GM18870 (cell line): ENCODE measurements at regions not wholly inside any gene's neighbourhood (a gene's known extent, or its start where the extent isn't known, plus 50 kb on each side); places are given as distances from the start of the nearest gene placed in this dataset.
"Not testable (repeated sequence)": the region's sequence is repeated elsewhere in the genome, so short reads cannot be mapped to it uniquely, and the experiment has no call there.

ENCODE experiments used
- ATAC-seq: cut with Tn5 transposase; IDR thresholded peaks from one replicate; pipeline ENCODE4 v1.9.1; 2021; ENCODE audit warnings: moderate library complexity; ENCODE audit not compliant: unreplicated experiment

GRCh38 chr16:60818465-60818864 is 1217.8 kb downstream of the CDH8 start:
- no peak for ATAC-seq

- ATAC-seq, result no peak
Observed at GRCh38 chr16:60816461-60816860, 1219.8 kb downstream of the CDH8 start.

DNA sequence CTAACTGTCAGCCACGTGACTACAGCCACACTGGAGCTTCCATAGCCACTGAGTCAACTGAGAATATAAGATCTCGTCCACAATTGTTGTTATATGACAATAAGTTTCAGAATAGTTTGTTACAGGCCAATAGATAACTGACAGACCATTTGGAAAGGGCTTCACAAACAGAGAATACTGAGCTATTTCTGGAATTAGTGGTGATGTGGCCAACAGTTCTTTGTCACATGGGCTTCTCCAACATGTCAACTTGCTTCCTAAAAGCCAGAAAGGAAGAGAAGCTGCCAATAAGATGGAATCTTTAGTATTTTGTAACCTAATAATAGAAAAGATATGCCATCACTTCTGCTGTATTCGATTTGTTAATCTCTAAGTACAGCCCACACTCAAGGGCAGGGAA is 1220.4 kb downstream of the CDH8 start:
- no peak for ATAC-seq

- ATAC-seq, result no peak
Observed at GRCh38 chr16:60815033-60815432, 1221.2 kb downstream of the CDH8 start.

GRCh38 chr16:60811657-60812056 is 1224.6 kb downstream of the CDH8 start:
- no peak for ATAC-seq

DNA sequence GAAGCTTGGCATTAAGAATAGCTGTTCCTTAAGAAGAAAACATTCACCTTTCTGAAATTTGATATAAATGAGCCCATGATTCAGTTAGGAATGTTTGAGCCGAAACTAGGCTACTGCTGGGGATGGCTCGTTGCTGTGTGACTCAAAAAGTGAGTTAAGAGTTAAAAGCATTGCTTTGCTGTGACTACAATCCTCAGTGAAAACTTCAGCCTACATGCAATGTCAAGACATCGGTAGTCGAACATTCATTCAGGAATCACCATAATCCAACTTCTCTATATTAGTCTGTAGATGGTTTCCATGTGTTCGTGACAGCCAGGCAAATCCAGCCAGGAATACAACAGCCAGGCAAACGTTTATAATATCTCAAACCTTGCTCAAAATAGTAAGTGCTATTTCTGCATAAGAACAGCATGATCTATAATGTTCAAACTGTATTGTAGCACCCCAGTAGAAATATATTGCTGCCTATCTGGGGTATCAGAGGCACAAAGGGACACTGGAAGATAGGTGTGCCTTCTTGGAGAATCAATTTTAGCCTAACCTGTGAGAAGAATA is 1225.1 kb downstream of the CDH8 start:
- ATAC-seq, result no peak

DNA sequence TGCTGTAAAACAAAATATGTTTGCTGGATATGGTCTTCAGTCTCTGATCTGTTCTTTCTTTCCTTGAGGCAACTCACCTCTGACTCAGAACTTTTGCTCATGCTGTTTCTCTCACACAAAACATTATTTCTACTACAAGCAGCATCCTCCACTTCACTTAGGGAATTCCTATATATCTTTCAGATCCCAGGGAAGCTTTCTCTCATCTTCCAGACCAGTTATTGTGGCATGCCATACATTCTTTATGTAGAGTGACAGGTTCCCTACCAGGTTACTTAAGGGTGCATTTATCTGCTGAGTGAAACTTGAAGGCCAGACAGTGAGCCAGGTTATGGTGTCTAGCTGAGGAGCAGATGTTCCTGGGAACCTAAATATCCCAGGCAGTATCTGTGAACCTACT is 1226.0 kb downstream of the CDH8 start:
- ATAC-seq, result no peak

DNA sequence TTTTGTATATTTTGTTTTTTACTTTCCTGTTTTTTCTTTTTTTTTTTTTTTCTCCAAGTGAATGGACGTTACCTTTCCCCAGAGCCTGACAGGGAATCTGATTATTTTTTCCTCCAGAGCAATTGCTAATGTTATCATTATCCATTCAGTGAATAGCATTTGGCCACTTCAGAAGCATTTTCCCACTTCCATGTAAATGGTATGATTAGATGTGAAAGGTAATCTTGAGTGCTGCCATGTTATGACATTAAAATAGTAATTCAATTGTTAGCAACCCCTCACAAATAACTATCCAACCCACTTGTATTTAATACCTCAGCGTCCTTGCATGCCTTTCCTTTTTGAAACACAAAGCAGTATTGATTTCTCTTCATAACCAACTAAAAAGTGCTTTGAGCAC is 1243.8 kb downstream of the CDH8 start:
- no peak for ATAC-seq

DNA sequence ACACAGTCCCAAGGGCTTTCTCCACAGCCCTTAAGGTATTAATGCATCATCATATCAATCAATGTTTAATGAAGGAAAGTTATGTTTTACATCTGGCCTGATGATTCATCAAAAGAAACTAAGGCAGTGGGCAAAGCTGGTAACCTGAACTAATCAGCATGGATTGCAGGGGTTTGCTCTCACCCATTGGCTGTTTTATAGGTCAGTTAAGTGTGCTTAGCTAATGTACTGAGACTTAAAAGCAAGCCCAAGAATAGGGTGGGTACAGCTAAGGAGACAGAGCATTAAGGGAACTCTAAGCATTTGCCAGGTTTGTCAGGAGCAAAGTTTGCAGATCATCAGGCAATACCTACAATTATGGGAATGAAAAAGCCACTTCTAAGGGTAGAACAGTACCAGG is 1247.6 kb downstream of the CDH8 start:
- no peak for ATAC-seq

DNA sequence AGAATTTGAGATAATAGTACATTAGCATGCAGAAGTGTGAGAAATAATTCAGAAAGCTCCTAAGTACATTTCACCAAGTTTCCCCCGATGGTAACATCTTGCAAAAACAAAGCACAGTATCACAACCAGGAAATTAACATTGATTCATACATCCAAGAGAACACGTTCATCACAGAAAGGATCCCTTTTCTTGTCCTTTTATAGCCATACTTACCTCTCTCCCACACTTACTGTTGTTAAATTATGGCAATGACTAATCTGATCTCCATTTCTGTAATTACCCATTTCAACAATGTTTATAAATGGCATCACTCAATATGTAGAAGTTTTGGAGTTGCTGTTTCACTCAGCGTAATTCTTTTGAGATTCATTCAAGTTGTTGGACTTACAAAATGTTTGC is 1260.0 kb downstream of the CDH8 start:
- ATAC-seq, result no peak

- ATAC-seq, result no peak
Observed at GRCh38 chr16:60771138-60771537, 1265.1 kb downstream of the CDH8 start.

DNA sequence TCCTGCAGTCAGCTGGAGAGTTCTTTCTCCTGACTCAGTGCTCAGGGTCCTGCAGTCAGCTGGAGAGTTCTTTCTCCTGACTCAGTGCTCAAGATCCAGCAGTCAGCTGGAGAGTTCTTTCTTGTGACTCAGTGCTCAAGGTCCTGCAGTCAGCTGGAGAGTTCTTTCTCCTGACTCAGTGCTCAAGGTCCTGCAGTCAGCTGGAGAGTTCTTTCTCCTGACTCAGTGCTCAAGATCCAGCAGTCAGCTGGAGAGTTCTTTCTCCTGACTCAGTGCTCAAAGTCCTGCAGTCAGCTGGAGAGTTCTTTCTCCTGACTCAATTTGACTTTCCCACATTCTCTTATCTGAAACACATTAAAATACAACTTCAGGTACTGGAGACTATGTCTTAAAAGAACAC is 1265.9 kb downstream of the CDH8 start:
- ATAC-seq, result not testable (repeated sequence)

DNA sequence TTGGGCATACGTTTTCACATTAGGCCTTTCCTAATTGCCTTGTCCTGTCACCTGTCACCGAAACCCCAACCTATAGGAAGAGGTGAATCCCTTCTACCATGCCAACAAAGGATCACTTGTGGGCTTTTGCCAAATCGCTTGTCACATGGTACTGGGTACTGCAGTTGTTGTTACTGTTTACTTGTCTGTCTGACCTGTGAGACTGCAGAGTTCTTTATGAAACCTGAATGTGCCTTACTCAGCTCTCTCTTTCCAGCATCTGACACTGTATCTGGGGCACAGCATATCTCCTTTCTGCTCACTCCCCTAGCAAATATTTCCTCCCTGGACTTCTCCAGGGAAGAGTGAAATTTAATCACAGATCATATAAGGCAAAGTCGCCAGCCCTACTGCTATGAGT is 1272.4 kb downstream of the CDH8 start:
- no peak for ATAC-seq

DNA sequence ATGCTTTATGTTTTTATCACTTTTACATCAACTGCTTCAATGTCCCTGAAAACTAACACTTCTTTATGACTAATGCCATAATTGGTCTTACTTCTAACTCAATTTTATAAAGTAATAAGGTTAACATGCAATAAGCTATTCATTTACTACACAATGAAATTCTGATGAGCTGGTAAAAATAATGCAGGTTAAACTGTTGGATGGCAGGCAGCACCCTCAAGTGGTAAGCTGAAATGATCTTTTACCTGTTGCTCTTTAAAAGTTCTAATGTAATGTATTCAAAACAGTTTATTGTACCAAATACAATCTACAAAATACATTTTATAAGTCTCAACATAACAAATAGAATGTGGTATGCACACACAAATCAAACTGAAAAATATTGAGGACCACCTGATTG is 1280.3 kb downstream of the CDH8 start:
- ATAC-seq, result no peak

- ATAC-seq, result no peak
Observed at GRCh38 chr16:60748366-60748765, 1287.9 kb downstream of the CDH8 start.

DNA sequence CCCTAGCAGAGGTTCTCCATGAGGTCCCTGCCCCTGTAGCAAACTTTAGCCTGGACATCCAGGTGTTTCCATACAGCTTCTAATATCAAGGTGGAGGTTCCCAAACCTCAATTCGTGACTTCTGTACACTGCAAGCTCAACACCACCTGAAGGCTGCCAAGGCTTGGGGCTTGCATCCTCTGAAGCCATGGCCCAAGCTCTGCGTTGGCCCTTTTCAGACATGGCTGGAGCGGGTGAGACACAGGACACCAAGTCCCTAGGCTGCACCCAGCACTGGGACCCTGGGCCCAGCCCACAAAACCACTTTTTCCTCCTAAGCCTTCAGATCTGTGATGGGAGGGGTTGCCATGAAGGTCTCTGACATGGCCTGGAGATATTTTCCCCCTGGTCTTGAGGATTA is 1292.0 kb downstream of the CDH8 start:
- ATAC-seq, result no peak

DNA sequence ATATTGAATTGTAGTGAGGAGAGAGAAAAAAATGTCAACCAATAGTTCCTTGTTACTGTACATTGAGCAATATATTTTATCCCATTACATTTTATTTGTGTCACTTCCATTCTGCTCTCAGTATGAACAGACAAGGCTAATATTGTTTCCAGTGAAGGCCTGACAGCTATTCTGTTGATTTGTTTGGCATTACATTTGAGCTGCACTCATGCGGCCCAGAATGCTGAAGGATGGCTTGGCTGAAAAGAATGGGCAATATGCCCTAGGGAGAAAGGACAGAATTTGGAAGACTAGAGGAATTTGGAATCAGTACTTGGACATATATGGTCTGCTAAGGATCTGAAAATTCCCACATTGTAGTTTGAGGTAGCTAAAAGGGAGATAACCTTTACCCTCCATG is 1294.4 kb downstream of the CDH8 start:
- ATAC-seq, result no peak

DNA sequence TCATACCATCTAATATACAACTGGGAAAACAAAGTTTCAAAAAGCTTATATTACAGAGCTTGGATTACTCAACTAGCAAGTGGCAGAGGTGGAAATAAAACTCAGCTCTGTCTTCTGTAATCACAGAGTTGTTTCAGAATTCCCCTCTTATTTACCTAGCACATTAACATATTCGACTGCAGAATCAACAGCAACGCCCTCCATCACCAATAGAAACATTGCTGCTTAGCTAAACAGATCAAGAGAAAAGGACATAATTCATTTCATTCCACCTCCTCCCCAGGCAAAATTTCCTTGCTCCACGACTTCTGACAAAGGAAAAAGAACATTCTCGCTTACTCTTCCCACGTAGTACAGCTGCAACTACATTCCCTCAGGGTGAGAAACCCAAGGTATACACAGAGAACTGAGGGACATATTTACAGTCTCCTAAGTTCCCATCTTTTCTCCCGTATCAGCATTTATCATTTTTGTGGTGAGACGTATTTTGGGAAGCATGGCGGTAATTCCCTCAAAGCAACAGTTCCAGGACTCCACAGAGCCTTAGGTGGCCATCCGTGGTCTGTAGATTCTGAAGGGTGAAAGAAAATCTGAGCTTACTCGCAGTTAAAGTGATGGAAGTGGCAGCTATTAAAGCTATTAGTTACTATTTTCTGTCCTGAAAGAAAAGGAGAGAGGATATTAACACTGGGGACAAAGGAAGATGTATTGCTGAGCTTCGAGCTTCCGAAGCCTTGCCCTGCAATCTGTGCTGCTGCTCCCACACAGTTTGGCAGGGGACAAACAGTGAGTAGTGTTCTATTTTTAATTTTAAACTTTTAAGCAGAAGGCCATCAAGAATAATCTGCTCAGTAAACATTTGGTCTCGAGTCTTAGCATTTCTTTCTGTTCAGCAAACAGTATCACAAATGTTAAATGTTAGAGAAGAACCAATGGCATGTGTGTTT is 1296.2 kb downstream of the CDH8 start:
- no peak for ATAC-seq

GRCh38 chr16:60731329-60732050 is 1304.7 kb downstream of the CDH8 start:
- ATAC-seq, result no peak

- ATAC-seq, result no peak
Observed at GRCh38 chr16:60729051-60729450, 1307.2 kb downstream of the CDH8 start.

GRCh38 chr16:60727851-60728250 is 1308.4 kb downstream of the CDH8 start:
- ATAC-seq, result no peak

- no peak for ATAC-seq
Observed at GRCh38 chr16:60720060-60720459, 1316.2 kb downstream of the CDH8 start.
